Right forelimb (tissue), 1 donor: ENCODE measurements at regions not wholly inside any gene's neighbourhood (a gene's known extent, or its start where the extent isn't known, plus 50 kb on each side); places are given as distances from the start of the nearest gene placed in this dataset.

Source experiments
- DNase-seq: peaks from one replicate; pipeline ENCODE4 v3.0.0-alpha.2; 2018

- DNase-seq: no peak
These were observed 142.4 kb upstream of the KCNMB2 start for GRCh38 chr3:178393824-178394223.

GRCh38 chr3:178396318-178396717 lies 139.9 kb upstream of the KCNMB2 start:
- no peak for DNase-seq

DNA sequence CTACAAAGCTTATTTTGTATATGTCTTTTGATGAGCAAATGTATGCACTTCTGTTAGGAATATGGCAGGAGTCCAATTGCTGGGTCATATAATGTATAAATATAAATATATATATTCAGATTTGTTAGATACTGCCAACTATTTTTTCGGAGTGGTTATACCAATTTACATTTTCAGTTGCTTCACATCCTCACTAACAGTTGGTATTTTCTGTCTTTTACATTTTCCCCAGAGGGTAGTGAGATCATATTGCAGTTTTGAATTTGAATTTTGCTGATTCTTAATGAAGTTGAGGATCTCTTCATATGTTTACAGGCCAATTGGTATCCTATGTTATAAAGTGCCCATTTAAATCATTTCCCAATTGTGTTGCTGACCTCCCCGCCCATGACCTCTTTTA lies 139.0 kb upstream of the KCNMB2 start:
- no peak for DNase-seq

GRCh38 chr3:178397836-178398235 lies 138.4 kb upstream of the KCNMB2 start:
- no peak for DNase-seq

GRCh38 chr3:178404961-178405360 lies 131.3 kb upstream of the KCNMB2 start:
- DNase-seq: no peak

DNA sequence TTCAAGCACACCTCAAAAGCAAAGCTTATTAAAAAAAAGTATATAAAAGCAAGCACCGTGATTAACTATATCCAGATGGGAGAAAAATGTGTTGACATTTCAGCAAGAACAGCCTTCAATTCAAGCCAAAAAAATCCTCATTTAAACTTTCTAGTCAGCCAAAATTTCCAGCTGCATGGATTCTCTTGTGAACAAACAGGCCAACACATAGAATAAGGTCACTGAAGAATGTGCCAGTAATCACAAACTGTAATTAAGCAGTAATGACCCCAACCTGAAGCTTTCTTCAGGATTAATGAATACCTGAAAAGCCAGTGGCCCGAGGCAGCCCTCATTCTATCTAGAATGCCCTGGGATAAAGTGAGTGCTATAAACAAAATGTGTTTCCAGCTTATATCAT lies 130.7 kb upstream of the KCNMB2 start:
- no peak for DNase-seq

DNA sequence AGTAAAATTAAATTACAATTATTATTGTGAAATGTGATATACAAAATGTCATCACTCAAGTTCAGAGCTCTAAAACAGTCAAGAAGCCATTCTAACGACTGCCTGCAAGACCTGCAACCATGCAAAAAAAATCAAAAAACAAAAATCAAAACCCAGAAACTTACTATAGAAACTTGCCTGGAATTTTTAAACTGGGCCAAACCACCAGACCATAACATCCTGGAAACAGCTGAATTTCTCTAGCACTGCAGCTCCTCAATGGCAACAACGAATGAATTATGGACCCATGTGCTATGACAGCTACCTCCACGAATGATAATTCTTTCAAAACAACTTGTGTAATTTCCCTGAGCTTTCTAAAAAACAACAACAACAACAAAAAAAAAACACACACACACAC lies 130.0 kb upstream of the KCNMB2 start:
- no peak for DNase-seq

- DNase-seq: no peak
These were observed 120.9 kb upstream of the KCNMB2 start for GRCh38 chr3:178415384-178415783.

DNA sequence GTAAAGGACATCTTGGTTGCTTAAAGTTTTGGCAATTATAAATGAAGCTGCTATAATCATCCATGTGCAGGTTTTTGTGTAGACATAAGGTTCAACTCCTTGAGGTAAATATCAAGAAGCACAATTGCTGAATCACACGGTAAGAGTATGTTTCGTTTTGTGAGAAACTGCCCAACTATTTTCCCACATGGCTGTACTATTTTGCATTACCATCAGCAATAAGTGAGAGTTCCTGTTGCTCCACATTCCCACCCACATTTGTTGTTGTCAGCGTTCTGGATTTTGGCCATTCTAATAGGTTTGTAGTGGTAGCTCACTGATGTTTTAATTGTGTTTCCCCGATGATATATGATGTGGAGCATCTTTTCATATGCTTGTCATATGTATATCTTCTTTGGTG lies 118.5 kb upstream of the KCNMB2 start:
- no peak for DNase-seq

GRCh38 chr3:178419071-178419470 lies 117.2 kb upstream of the KCNMB2 start:
- DNase-seq: no peak

DNA sequence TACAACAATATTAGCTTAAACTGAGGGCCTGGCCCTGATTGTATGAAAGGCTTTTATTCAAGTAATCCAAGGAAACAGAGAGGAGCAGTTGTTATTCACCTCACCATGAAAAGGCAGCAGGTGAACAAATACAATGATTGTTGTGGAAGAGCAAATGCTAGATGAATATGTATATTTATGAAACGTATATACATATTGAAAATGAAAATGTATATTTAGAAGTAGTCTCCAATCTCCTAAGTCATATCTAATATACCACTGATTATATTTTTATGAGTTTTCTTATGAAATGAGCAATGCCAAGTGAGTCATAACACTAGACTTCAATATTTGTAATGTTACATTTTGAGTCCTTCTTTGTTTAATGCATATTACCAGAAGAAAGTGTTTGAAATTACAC lies 116.2 kb upstream of the KCNMB2 start:
- DNase-seq: no peak

DNA sequence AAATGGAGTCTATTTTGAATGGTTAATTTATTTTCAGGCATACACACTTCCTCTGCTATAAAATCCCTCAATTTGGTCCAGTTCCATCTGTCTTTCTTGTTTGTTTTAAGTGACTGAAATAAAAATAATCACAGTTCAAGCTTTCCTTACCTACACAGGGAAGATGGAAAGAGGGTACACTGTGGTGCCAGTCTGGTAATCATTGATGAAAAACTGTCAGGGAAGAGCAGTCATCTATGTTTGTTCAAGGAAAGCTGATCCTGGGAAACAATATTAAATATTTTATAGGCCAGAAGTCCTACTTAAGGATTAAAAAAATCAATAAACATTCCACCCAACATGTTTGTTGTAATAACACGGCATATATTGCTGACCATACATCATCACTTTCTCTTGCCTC lies 115.2 kb upstream of the KCNMB2 start:
- no peak for DNase-seq

DNA sequence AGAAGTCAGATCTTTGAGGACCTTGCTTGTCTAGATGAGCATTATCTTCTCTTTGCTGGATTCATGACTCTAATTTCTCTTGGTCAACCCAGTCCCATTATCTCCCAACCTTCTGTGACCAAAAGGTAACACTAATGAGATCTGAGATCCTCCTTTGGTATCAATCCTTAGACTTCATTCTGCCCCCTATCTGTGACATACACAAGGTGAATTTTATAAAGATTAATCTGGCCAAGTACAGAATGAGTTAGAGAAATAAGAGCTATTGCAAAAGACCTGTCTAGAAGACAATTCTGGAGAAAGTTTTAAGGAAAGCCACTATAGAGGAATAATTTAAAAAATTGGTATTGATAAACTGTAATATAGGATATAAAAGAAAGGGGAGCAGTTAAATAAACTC lies 113.8 kb upstream of the KCNMB2 start:
- DNase-seq: no peak

DNA sequence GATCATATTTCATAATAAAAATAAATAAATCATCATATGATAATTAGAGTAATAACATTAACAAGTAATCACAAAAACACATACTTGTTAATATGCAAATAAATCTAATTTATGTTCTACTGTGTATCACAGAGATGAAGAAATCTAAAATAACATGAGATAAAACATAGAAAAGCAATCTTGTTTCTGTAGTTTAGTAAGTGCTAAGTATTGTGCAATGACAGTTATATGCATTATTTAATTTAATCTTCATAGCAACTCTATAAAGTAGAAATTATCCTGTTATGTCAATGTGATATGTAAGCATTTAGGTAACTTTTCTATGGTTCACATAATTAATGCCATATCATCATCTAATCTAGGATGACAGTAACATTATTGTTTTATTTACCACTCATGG lies 108.2 kb upstream of the KCNMB2 start:
- DNase-seq: no peak

GRCh38 chr3:178434206-178434805 lies 101.9 kb upstream of the KCNMB2 start:
- DNase-seq: no peak

DNA sequence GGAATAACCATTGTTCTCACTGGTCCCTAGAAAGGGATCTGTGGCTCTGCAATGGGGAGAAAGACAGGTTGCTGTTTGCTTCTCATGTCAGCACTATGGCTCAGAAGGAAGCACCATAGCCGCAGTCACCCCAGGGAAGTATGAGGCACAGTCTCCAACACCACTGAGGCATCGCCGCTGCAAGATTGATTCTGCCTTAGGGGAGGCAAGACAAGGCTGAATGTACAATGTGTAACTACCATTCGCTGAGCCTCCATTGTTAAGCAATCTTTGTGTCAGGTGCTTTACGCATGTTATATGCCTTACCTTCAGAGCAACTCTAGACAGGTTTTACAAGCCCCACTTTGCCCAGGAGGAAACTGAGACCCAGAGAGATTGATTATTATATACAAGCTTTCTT lies 100.7 kb upstream of the KCNMB2 start:
- DNase-seq: no peak

GRCh38 chr3:178436773-178437172 lies 99.5 kb upstream of the KCNMB2 start:
- DNase-seq: no peak

DNA sequence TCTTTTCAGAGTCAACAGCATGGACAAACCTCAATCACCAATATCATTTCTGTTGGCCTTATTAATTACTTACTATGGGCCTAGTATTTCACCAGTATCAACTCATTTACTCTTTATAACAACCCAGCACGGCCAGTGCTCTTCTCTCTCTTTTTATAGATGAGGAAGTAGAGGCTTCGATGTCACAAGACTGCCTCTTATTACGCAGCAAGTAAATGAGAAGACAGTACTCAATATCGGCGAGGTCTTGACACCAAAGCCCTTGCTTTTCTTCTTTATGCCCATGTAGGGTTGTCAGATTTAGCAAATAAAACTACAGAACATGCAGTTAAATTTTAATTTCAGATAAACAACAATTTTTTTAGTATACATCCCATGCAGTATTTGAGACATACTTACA lies 99.0 kb upstream of the KCNMB2 start:
- no peak for DNase-seq

- DNase-seq: no peak
These were observed 96.7 kb upstream of the KCNMB2 start for GRCh38 chr3:178439504-178439903.

- no peak for DNase-seq
These were observed 96.2 kb upstream of the KCNMB2 start for GRCh38 chr3:178440043-178440442.

DNA sequence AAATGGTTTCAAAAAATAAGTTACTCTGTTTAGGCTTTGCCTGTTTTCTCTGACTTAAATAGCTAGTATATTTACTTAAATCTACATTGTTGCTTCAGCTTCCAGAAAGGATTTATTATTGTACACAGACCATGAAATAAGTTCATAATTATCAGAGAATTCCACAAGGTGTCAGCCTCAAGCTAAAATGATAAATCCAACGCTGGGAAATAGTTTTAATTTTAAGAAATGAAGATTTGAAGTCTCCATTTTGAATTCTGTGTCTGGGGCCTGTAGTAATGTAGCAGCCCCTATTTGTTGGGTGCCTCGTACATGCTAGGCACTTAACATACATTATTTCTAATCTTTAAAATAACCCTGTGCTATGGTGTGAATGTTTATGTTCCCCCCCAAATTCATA lies 92.6 kb upstream of the KCNMB2 start:
- no peak for DNase-seq

GRCh38 chr3:178445139-178445538 lies 91.1 kb upstream of the KCNMB2 start:
- no peak for DNase-seq

DNA sequence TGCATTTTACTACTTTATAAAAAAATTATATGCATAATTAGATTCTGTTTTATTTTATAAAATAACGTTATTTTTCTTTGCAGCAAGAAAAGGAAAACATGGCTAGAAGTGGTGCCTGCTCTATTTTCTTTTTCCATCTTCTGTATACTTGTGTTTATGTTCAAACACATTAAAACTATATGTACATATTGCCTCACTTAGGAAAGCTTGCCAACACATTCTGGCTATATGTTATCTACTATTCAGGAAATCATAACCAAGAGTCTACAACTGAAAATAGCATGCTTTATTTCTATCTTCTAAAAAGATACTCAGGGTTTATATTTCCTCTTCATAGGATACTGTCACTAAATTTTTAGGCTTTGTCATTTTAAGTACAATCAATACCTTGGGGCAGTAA lies 90.2 kb upstream of the KCNMB2 start:
- no peak for DNase-seq

DNA sequence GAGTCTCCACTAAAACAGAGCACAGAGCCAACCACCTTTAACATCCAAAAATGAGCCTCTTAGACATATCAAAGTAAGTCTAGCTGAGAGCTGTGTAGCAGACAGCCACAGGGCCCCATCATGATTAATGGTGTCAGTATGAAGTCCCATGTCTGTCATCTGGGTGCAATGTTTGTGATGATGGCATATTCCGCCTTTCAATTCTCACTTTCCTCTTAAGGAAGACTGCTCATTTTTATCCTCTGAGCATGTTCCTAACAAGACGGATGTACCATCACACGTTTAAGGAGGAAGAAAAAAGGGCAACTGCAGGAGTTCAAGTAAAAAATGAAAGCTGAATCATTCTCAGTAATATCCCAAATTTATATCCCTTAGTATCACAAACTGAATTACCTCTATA lies 85.8 kb upstream of the KCNMB2 start:
- DNase-seq: no peak

DNA sequence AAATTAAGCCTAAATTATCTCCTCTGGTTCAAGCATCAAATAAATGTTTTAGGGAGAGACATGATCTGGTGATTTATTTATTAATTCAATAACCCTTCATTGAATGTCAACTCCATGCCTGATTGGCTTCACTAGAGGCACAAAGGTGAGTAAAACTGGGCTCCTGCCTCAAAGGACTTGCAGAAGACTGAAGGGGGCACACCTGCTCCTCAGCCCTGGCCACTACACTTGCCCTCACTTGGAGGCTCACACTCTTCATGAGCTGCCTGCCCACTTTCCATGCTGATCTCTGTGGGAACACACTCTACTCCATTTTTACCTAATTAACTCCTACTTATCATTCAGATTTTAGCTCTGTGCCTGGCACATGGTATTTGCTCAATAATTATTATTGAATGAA lies 84.4 kb upstream of the KCNMB2 start:
- no peak for DNase-seq

GRCh38 chr3:178454726-178455125 lies 81.5 kb upstream of the KCNMB2 start:
- DNase-seq: peak; percentile 64
